ENCODE measurements at regions not wholly inside any gene's neighbourhood (a gene's known extent, or its start where the extent isn't known, plus 50 kb on each side); places are given as distances from the start of the nearest gene placed in this dataset.

DNA sequence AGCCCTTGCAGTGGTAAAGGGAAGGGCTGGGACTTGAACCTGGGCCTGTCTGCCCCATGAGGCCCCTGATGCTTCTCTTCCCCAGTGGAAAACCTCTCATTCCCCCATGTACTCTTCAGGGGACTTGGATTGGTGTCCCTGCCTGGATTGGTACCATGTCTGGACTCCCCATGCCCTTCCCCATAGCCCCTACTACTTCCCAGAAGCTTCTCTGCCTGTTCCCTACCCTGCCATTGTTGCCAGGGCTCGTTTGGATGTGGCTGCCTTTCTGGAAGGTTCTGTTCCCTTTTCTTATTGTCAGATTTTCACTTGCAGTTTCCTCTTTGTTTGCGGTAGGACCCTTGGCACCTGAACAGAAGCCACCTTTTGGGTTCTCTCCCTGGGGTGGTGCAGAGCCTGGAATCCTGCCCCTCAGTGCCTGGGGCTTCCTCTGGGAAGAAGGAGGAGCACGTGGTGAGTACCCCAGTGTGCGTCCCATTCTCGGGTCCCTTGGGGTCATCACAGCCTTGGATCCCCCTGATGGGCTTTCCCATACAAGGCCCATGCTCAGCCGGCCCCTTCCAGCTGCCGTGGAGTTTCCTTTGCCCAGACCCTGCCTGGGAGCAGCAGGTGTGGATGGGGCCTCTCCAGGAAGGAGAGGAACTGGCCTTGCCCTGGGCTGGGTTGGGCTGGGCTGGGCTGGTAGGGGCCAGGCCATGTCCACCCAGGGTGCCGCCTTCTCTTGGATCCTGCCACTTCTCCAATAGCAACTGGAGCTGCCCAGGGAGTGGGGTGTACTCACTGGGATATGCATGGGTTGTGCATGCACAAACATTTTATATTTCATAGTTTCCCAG lies 281.1 kb downstream of the PTPRU start:
- TF ChIP-seq, protein P1, sequence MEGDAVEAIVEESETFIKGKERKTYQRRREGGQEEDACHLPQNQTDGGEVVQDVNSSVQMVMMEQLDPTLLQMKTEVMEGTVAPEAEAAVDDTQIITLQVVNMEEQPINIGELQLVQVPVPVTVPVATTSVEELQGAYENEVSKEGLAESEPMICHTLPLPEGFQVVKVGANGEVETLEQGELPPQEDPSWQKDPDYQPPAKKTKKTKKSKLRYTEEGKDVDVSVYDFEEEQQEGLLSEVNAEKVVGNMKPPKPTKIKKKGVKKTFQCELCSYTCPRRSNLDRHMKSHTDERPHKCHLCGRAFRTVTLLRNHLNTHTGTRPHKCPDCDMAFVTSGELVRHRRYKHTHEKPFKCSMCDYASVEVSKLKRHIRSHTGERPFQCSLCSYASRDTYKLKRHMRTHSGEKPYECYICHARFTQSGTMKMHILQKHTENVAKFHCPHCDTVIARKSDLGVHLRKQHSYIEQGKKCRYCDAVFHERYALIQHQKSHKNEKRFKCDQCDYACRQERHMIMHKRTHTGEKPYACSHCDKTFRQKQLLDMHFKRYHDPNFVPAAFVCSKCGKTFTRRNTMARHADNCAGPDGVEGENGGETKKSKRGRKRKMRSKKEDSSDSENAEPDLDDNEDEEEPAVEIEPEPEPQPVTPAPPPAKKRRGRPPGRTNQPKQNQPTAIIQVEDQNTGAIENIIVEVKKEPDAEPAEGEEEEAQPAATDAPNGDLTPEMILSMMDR (IDR thresholded peaks at IDR 0.05) = no peak
- H3K27me3 ChIP-seq = peaks cover 0 to 52% of the 10 kb centered on the region in 2 donors
- no peaks in the 10 kb centered on the region for H3K4me1 ChIP-seq
- H3K36me3 ChIP-seq = no peaks in the 10 kb centered on the region
- intact Hi-C loops (cut with DNase I; ENCODE audit: low total_unique reads) = no loop called here
- H3K27ac ChIP-seq = no peak overlapping the region
- no peak overlapping the region for H3K4me3 ChIP-seq
- DNase-seq = peak in 1 of 2 donors; percentile 37
- no peaks in the 10 kb centered on the region for H3K9me3 ChIP-seq

DNA sequence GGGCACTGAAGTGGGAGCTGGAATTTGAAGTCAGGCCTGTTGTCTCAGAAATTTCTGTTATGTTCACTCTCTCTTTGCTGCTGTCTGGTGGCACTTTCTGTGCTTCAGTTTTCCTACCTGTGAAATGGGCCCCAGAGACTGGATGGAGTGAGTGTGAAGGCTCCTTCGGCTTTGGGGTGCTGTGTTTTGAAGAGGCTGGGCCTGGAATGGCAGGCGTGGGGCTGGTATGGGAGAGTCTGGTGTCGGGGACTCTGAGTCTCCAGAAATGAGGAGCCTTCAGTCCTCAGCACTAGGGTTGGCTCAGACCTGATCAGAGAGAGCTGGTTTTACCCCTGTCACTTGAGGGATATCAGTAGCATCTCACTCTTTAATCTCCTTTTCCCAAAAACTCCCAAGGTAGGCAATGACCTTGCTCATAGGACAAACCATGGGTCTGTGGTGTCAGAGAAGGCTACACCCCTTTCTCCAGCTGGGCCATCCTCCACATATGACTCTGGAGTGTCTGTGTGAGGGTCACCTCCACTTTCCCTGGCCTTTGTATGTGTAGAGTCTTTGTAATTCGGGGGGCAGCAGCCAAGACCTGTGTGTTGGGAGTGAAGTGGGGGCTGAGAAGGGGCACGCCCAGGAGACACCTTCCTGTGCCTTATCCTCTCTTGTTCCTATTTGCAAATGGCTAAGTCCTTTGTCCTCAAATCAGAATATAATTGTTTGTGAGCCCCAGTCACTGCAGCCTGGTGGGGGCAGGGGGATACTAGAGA lies 279.9 kb downstream of the PTPRU start:
- Histone ChIP-seq H3K27ac (no peak overlapping the region), H3K4me3 (no peak overlapping the region), H3K27me3 (peaks cover 0 to 41% of the 10 kb centered on the region in 2 donors), H3K36me3 (no peaks in the 10 kb centered on the region), H3K9me3 (no peaks in the 10 kb centered on the region), H3K4me1 (no peaks in the 10 kb centered on the region)
- TF ChIP-seq, protein P1 (IDR thresholded peaks at IDR 0.05) = no peak
- intact Hi-C loops (cut with DNase I; ENCODE audit: low total_unique reads) = no loop called here
- peak in 1 of 2 donors; percentile 25 for DNase-seq

DNA sequence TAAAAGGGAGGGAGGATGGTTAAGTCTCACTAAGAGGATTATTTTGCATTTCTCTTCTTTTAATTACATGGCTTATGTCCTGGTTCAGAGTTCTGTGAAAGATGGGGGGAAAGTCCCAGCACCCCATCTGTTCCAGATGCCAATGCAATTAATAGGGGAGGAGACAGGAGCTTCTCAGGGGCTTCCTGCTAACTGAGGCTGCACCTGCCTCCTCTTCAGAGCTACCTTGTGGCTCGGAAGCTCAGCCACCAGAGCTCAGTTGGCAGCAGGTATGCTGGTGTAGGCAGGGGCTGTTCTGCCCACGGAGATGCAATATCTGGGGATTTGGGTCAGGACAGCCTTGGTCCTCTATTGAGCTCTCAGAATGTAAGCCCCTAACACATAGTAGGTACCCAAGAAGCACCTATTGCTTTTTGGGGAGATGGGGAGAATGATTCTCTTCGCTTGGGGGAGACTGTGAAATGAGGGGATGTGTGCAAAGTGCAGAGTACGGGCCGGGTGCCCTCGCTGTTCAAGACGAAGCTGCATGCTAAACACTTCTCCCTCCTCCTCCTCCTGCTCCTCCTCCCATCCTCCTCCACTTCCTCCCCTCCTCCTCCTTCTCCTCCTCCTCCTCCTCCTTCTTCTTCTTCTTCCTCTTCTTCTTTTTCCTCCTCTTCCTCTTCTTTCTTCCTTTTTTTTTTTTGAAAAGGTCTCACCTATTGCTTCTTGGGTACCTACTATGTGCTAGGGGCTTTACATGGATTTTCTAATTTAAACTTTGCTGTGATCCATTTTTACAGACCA lies 279.0 kb downstream of the PTPRU start:
- no peaks in the 10 kb centered on the region for H3K9me3 ChIP-seq
- no peak overlapping the region for H3K4me3 ChIP-seq
- intact Hi-C loops (cut with DNase I; ENCODE audit: low total_unique reads) = no loop called here
- no peaks in the 10 kb centered on the region for H3K4me1 ChIP-seq
- DNase-seq = peak in 1 of 2 donors; percentile 24
- H3K36me3 ChIP-seq = no peaks in the 10 kb centered on the region
- H3K27me3 ChIP-seq = peaks cover 0 to 32% of the 10 kb centered on the region in 2 donors
- H3K27ac ChIP-seq = no peak overlapping the region
- TF ChIP-seq, protein P1 (IDR thresholded peaks at IDR 0.05) = no peak

DNA sequence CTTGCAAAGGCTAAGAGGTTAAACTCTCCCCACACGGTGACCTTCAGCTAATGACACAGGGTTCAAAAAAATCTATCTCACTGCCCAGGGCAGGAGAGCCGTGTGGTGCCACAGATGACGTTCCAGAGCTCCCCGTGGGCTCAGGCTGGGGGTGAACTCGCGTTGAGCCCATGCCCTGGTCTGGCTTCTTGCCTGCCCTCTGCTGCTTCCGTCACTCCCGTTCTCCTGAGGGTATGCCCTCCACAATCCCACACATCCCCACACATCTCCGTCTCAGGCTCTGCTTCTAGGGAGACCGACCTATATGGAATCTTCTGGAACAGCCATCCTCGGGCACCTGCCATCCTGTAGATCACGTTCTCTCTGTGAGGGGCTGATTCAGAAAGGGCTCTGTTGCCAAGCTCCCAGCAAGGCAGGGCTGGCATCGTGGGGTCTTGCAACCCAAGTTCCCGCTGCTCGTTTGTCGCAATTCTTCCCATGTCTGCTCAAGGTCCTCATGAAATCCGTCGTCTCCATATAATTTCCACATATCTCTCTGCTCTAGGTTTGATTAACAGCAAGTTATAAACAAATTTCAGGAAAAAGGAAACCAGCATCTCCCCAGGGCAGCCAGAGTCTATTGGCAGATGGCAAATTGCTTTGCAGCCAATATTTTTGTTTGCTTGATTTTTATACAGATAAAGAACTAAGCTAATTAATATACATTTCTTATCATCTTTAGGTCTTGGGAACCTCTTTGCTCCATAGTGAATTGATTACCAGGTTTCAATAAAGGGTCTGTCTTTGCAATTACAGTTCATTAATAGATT lies 278.2 kb downstream of the PTPRU start:
- Histone ChIP-seq H3K27me3 (peaks cover 0 to 29% of the 10 kb centered on the region in 2 donors), H3K9me3 (no peaks in the 10 kb centered on the region), H3K4me3 (no peak overlapping the region), H3K4me1 (no peaks in the 10 kb centered on the region), H3K27ac (no peak overlapping the region), H3K36me3 (no peaks in the 10 kb centered on the region)
- DNase-seq = peak in 1 of 2 donors; percentile 43
- intact Hi-C loops (cut with DNase I; ENCODE audit: low total_unique reads) = no loop called here
- TF ChIP-seq, protein P1 (IDR thresholded peaks at IDR 0.05) = no peak

DNA sequence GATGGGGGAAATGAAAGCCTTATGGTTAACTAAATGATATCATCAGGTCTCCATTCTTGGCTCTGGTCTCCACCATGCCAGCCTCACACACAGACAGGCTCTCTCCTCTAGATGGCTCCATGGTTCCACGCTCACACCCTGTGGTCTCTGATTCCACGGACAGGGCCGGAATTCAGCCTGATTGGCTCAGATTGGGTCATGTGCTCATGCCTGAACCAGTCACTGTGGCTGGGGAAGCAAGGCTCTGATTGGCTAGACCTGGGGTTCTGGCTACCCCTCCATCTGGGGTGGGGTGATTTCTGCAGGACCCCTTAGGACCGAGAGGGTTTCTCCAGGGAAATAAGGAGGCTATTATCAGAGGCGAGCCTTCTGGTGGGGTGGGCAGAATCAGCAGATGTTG lies 277.0 kb downstream of the PTPRU start:
- no peak overlapping the region for H3K4me3 ChIP-seq
- intact Hi-C loops (cut with DNase I; ENCODE audit: low total_unique reads) = no loop called here
- H3K36me3 ChIP-seq = no peaks in the 10 kb centered on the region
- H3K27ac ChIP-seq = no peak overlapping the region
- no peaks in the 10 kb centered on the region for H3K9me3 ChIP-seq
- no peaks in the 10 kb centered on the region for H3K4me1 ChIP-seq
- H3K27me3 ChIP-seq = peaks cover 0 to 25% of the 10 kb centered on the region in 2 donors
- TF ChIP-seq, protein P1 (IDR thresholded peaks at IDR 0.05) = no peak
- peak in 1 of 2 donors; percentile 32 for DNase-seq

Measured in tibial artery (tissue), 4 donors.